HEK293 (cell line): ENCODE measurements at regions not wholly inside any gene's neighbourhood (a gene's known extent, or its start where the extent isn't known, plus 50 kb on each side); places are given as distances from the start of the nearest gene placed in this dataset.
A peak's percentile ranks its signal among the peaks of the same experiment; 100 is the strongest.

Source experiments
- CTCF ChIA-PET: fragments of 350-600 bp; formaldehyde crosslinking; extraction: SDS; loops from one replicate; lab custom pipeline; 2021; ENCODE audit warnings: antibody characterized with exemption; lab: Yijun Ruan, JAX
- POLR2A ChIA-PET: fragments of 300-600 bp; formaldehyde crosslinking; extraction: SDS; loops from one replicate; lab custom pipeline; 2020; ENCODE audit warnings: antibody characterized with exemption, inconsistent platforms; lab: Yijun Ruan, JAX
- H3K27ac ChIP-seq: fragments of 200-500 bp; sonication (Bioruptor generic); 2 replicates; pipeline ENCODE4 v1.5.1; 2014; ENCODE audit warnings: low read depth, low read length, control low read depth, inconsistent platforms; ENCODE audit errors: extremely low read depth
- H3K36me3 ChIP-seq, 2 experiments: fragments of 200-500 bp in 1 of 2; sonication (Bioruptor generic) in 1 of 2; 1 replicate in 1 of 2; 2 replicates in 1 of 2; pipeline ENCODE4 v1.5.1; 2014 to 2017; ENCODE audit warnings: inconsistent platforms in 2 of 2, low read length in 2 of 2; ENCODE audit not compliant: control insufficient read depth in 2 of 2, insufficient read depth in 1 of 2
- H3K4me1 ChIP-seq: fragments of 200-500 bp; sonication (Bioruptor generic); 2 replicates; pipeline ENCODE4 v1.5.1; 2014; ENCODE audit warnings: mild to moderate bottlenecking, low read length, inconsistent platforms; ENCODE audit not compliant: control insufficient read depth, insufficient read depth
- H3K4me3 ChIP-seq: 2 replicates; pipeline ENCODE4 v1.5.1; 2011; ENCODE audit warnings: low read depth, mild to moderate bottlenecking, control low read depth, low read length, moderate library complexity
- H3K9me3 ChIP-seq: fragments of 200-500 bp; sonication (Bioruptor generic); 2 replicates; pipeline ENCODE4 v1.5.1; 2014; ENCODE audit warnings: low read depth, low read length, inconsistent platforms; ENCODE audit not compliant: control insufficient read depth, insufficient read depth
- BCL11A ChIP-seq: fragments of 450-650 bp; formaldehyde crosslinking; IDR thresholded peaks from 2 replicates; pipeline ENCODE4 v1.5.1; 2016; ENCODE audit warnings: low read depth, missing biosample characterization, missing genetic modification characterization
- BCL6B ChIP-seq: fragments of 450-650 bp; formaldehyde crosslinking; IDR thresholded peaks from 2 replicates; pipeline ENCODE4 v1.5.1; 2017; ENCODE audit warnings: missing biosample characterization, missing genetic modification characterization
- GLIS1 ChIP-seq: fragments of 450-650 bp; formaldehyde crosslinking; IDR thresholded peaks from 2 replicates; pipeline ENCODE4 v1.5.1; 2016; ENCODE audit warnings: missing biosample characterization, missing genetic modification characterization
- HOXC10 ChIP-seq: sonication (generic); formaldehyde crosslinking; IDR thresholded peaks from 2 replicates; pipeline ENCODE4 v1.8.1; 2023; ENCODE audit warnings: mild to moderate bottlenecking, missing genetic modification reagents
- KLF1 ChIP-seq: fragments of 450-650 bp; formaldehyde crosslinking; IDR thresholded peaks from 2 replicates; pipeline ENCODE4 v1.5.1; 2016; ENCODE audit warnings: missing biosample characterization, missing genetic modification characterization
- KLF16 ChIP-seq: fragments of 450-650 bp; formaldehyde crosslinking; IDR thresholded peaks from 2 replicates; pipeline ENCODE4 v1.5.1; 2017; ENCODE audit warnings: missing biosample characterization, missing genetic modification characterization
- OVOL3 ChIP-seq: fragments of 450-650 bp; formaldehyde crosslinking; IDR thresholded peaks from 2 replicates; pipeline ENCODE4 v1.5.1; 2016; ENCODE audit warnings: missing biosample characterization, missing genetic modification characterization
- PATZ1 ChIP-seq: fragments of 450-650 bp; formaldehyde crosslinking; IDR thresholded peaks from 2 replicates; pipeline ENCODE4 v1.5.1; 2016; ENCODE audit warnings: missing biosample characterization, missing genetic modification characterization
- PRDM1 ChIP-seq: fragments of 450-650 bp; formaldehyde crosslinking; IDR thresholded peaks from 2 replicates; pipeline ENCODE4; 2016; ENCODE audit warnings: missing biosample characterization, missing genetic modification characterization
- SCRT1 ChIP-seq: fragments of 450-650 bp; formaldehyde crosslinking; IDR thresholded peaks from 2 replicates; pipeline ENCODE4 v1.5.1; 2016; ENCODE audit warnings: missing biosample characterization, missing genetic modification characterization, borderline replicate concordance
- SCRT2 ChIP-seq: fragments of 450-650 bp; formaldehyde crosslinking; IDR thresholded peaks from 2 replicates; pipeline ENCODE4 v1.5.1; 2016; ENCODE audit warnings: missing biosample characterization, missing genetic modification characterization
- SP7 ChIP-seq: fragments of 450-650 bp; formaldehyde crosslinking; IDR thresholded peaks from 2 replicates; pipeline ENCODE4 v1.5.1; 2016; ENCODE audit warnings: missing biosample characterization, missing genetic modification characterization
- YY1 ChIP-seq: fragments of 450-650 bp; formaldehyde crosslinking; IDR thresholded peaks from 2 replicates; pipeline ENCODE4 v1.5.1; 2018; ENCODE audit warnings: missing biosample characterization, missing genetic modification characterization
- ZBTB26 ChIP-seq: fragments of 450-650 bp; formaldehyde crosslinking; optimal IDR thresholded peaks from 2 replicates; pipeline ENCODE3; 2016; ENCODE audit warnings: missing biosample characterization, mild to moderate bottlenecking, missing genetic modification characterization
- ZFP37 ChIP-seq: fragments of 450-650 bp; formaldehyde crosslinking; IDR thresholded peaks from 2 replicates; pipeline ENCODE4 v1.5.1; 2016; ENCODE audit warnings: missing biosample characterization, missing genetic modification characterization
- ZFP41 ChIP-seq: fragments of 450-650 bp; formaldehyde crosslinking; IDR thresholded peaks from 2 replicates; pipeline ENCODE4 v1.5.1; 2016; ENCODE audit warnings: missing biosample characterization, missing genetic modification characterization, borderline replicate concordance
- ZNF132 ChIP-seq: fragments of 450-650 bp; formaldehyde crosslinking; IDR thresholded peaks from 2 replicates; pipeline ENCODE4 v1.5.1; 2017; ENCODE audit warnings: missing biosample characterization, missing genetic modification characterization, borderline replicate concordance
- ZNF146 ChIP-seq: fragments of 450-650 bp; formaldehyde crosslinking; IDR thresholded peaks from 2 replicates; pipeline ENCODE4 v1.5.1; 2016; ENCODE audit warnings: missing biosample characterization, missing genetic modification characterization
- ZNF292 ChIP-seq: fragments of 450-650 bp; formaldehyde crosslinking; IDR thresholded peaks from 2 replicates; pipeline ENCODE4 v1.5.1; 2016; ENCODE audit warnings: low read depth, missing biosample characterization, missing genetic modification characterization, borderline replicate concordance
- ZNF350 ChIP-seq: fragments of 450-650 bp; formaldehyde crosslinking; IDR thresholded peaks from 2 replicates; pipeline ENCODE4 v1.5.0; 2017; ENCODE audit warnings: missing biosample characterization, mild to moderate bottlenecking, missing genetic modification characterization
- ZNF433 ChIP-seq: fragments of 450-650 bp; formaldehyde crosslinking; IDR thresholded peaks from 2 replicates; pipeline ENCODE4 v1.5.1; 2016; ENCODE audit warnings: missing biosample characterization, missing genetic modification characterization, low read depth
- ZNF571 ChIP-seq: fragments of 450-650 bp; formaldehyde crosslinking; IDR thresholded peaks from 2 replicates; pipeline ENCODE4 v1.5.0; 2017; ENCODE audit warnings: missing biosample characterization, missing genetic modification characterization
- ZNF610 ChIP-seq: fragments of 450-650 bp; formaldehyde crosslinking; IDR thresholded peaks from 2 replicates; pipeline ENCODE4 v1.5.1; 2016; ENCODE audit warnings: missing biosample characterization, missing genetic modification characterization, borderline replicate concordance
- ZNF654 ChIP-seq: fragments of 450-650 bp; formaldehyde crosslinking; IDR thresholded peaks from 2 replicates; pipeline ENCODE4 v1.5.1; 2016; ENCODE audit warnings: low read depth, missing biosample characterization, missing genetic modification characterization
- ZNF747 ChIP-seq: fragments of 450-650 bp; formaldehyde crosslinking; IDR thresholded peaks from 2 replicates; pipeline ENCODE4 v1.5.1; 2016; ENCODE audit warnings: missing biosample characterization, missing genetic modification characterization
- ZSCAN23 ChIP-seq: fragments of 450-650 bp; formaldehyde crosslinking; IDR thresholded peaks from 2 replicates; pipeline ENCODE4 v1.5.1; 2016; ENCODE audit warnings: missing biosample characterization, missing genetic modification characterization
- TF ChIP-seq, protein P1 (sequence below): fragments of 450-650 bp; formaldehyde crosslinking; IDR thresholded peaks from 2 replicates; pipeline ENCODE4 v1.5.1; 2017; ENCODE audit warnings: missing biosample characterization, missing genetic modification characterization
- TF ChIP-seq, protein P2 (sequence below): IDR thresholded peaks from 2 replicates; pipeline ENCODE4 v1.6.1; 2011; ENCODE audit warnings: mild to moderate bottlenecking, low read depth, low read length, borderline replicate concordance
- TF ChIP-seq, protein P3 (sequence below): fragments of 450-650 bp; formaldehyde crosslinking; IDR thresholded peaks from 2 replicates; pipeline ENCODE4 v1.5.1; 2016; ENCODE audit warnings: missing biosample characterization, missing genetic modification characterization, low read depth

DNA sequence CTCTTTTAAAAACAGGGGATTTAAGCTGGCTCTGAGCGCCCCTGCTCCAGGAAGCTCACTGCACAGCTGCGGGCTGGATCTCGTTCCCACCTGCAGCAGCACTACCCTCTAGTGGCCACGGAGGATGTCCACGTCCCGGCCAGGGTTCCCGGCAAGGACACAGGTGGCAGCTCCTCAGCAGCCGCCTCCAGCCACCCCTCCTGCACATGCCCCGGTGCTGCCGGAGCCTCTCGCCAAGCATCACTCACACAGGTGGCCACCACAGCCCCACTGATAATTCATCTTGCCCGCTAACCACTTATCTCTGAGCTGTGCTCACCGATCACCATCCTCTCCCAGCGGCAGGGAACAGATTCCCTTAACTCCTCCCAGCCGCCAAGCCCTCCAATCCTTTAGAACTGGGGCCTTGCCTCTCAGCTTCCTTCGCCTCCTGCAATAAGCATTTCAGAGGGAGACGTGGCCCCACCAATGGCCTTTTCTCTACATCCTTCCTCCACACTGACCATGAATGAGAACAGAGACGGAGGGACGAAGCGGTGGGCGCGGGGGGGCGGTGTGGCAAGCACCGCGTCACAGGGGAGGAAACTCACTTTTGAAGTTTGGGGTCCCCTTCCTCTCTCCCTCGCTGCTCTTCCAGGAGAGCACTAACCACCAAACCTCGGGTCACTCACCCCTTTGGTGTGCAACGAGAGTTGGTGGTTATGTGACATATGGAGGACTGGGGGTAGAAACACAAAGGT lies 222.1 kb downstream of the RBFOX3 start:
- Histone ChIP-seq H3K4me1 (no peaks in the 10 kb centered on the region), H3K4me3 (no peak overlapping the region), H3K27ac (no peak overlapping the region), H3K36me3 (no peaks in the 10 kb centered on the region), H3K9me3 (no peaks in the 10 kb centered on the region)
- ChIA-PET CTCF (interaction anchor here (0.6 to 11.2 kb wide), 44 partner anchors 8 to 1596 kb away, joined by 3 to 346 read pairs (median 3); no protein-coding TSS in a partner anchor), POLR2A (interaction anchor here (0.6 to 1.0 kb wide), 3 partner anchors 200 to 362 kb away, joined by 3 to 4 read pairs (median 3); no protein-coding TSS in a partner anchor)
- TF ChIP-seq BCL6B, result no peak
- no peak for TF ChIP-seq ZSCAN23 (tag by site-specific recombination)
- peak; percentile 81 for TF ChIP-seq ZNF654
- TF ChIP-seq, protein P1, sequence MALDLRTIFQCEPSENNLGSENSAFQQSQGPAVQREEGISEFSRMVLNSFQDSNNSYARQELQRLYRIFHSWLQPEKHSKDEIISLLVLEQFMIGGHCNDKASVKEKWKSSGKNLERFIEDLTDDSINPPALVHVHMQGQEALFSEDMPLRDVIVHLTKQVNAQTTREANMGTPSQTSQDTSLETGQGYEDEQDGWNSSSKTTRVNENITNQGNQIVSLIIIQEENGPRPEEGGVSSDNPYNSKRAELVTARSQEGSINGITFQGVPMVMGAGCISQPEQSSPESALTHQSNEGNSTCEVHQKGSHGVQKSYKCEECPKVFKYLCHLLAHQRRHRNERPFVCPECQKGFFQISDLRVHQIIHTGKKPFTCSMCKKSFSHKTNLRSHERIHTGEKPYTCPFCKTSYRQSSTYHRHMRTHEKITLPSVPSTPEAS (tag by site-specific recombination), result no peak
- TF ChIP-seq, protein P2, sequence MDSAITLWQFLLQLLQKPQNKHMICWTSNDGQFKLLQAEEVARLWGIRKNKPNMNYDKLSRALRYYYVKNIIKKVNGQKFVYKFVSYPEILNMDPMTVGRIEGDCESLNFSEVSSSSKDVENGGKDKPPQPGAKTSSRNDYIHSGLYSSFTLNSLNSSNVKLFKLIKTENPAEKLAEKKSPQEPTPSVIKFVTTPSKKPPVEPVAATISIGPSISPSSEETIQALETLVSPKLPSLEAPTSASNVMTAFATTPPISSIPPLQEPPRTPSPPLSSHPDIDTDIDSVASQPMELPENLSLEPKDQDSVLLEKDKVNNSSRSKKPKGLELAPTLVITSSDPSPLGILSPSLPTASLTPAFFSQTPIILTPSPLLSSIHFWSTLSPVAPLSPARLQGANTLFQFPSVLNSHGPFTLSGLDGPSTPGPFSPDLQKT, result no peak
- TF ChIP-seq ZNF350 (tag by site-specific recombination), result no peak
- TF ChIP-seq ZNF571 (tag by site-specific recombination), result no peak
- TF ChIP-seq ZNF433 (tag by site-specific recombination), result no peak
- TF ChIP-seq, protein P3, sequence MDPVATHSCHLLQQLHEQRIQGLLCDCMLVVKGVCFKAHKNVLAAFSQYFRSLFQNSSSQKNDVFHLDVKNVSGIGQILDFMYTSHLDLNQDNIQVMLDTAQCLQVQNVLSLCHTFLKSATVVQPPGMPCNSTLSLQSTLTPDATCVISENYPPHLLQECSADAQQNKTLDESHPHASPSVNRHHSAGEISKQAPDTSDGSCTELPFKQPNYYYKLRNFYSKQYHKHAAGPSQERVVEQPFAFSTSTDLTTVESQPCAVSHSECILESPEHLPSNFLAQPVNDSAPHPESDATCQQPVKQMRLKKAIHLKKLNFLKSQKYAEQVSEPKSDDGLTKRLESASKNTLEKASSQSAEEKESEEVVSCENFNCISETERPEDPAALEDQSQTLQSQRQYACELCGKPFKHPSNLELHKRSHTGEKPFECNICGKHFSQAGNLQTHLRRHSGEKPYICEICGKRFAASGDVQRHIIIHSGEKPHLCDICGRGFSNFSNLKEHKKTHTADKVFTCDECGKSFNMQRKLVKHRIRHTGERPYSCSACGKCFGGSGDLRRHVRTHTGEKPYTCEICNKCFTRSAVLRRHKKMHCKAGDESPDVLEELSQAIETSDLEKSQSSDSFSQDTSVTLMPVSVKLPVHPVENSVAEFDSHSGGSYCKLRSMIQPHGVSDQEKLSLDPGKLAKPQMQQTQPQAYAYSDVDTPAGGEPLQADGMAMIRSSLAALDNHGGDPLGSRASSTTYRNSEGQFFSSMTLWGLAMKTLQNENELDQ (tag by site-specific recombination), result no peak
- TF ChIP-seq SCRT2 (tag by site-specific recombination), result peak; percentile 95
- TF ChIP-seq SCRT1 (tag by site-specific recombination), result peak; percentile 76
- no peak for TF ChIP-seq ZNF132 (tag by site-specific recombination)
- no peak for TF ChIP-seq PRDM1
- no peak for TF ChIP-seq BCL11A (tag by site-specific recombination)
- TF ChIP-seq OVOL3, result no peak
- TF ChIP-seq ZFP37 (tag by site-specific recombination), result no peak
- TF ChIP-seq PATZ1 (tag by site-specific recombination), result no peak
- no peak for TF ChIP-seq ZFP41 (tag by site-specific recombination)
- no peak for TF ChIP-seq ZNF146
- TF ChIP-seq ZNF610 (tag by site-specific recombination), result no peak
- TF ChIP-seq KLF16 (tag by site-specific recombination), result no peak
- no peak for TF ChIP-seq ZNF747 (tag by site-specific recombination)
- no peak for TF ChIP-seq ZBTB26 (tag by site-specific recombination)
- no peak for TF ChIP-seq ZNF292 (tag by site-specific recombination)
- no peak for TF ChIP-seq HOXC10 (CRISPR knock-in tag)
- TF ChIP-seq GLIS1, result 0 out of 2 replicates have a peak, but pooled peaks have one; percentile 13
- no peak for TF ChIP-seq KLF1
- no peak for TF ChIP-seq YY1 (tag by site-specific recombination)
- TF ChIP-seq SP7, result no peak
